ENCODE measurements at regions not wholly inside any gene's neighbourhood (a gene's known extent, or its start where the extent isn't known, plus 50 kb on each side); places are given as distances from the start of the nearest gene placed in this dataset.

- DNase-seq, result no peak
- Mint-ChIP-seq H3K27me3 (ENCODE audit: insufficient read depth) (peaks cover 6% of the 10 kb centered on the region), H3K27ac (no peak overlapping the region)
Observed at GRCh38 chr15:91469632-91470567, 369.8 kb downstream of the SV2B start.

GRCh38 chr15:91471468-91471867 lies 371.4 kb downstream of the SV2B start:
- H3K27me3 Mint-ChIP-seq (ENCODE audit: insufficient read depth), result peaks cover 2% of the 10 kb centered on the region
- no peak overlapping the region for H3K4me3 Mint-ChIP-seq
- peaks cover 4% of the 10 kb centered on the region for H3K4me1 ChIP-seq (ENCODE audit: control insufficient read depth, insufficient read depth, low read length)
- no peak overlapping the region for H3K27ac Mint-ChIP-seq
- no peaks in the 10 kb centered on the region for H3K36me3 ChIP-seq (ENCODE audit: control insufficient read depth, insufficient read depth, low read length)
- no peak for DNase-seq
- 81 to 90% methylated on average over 5 to 6 of the region's 6 CpGs for WGBS, 2 experiments (ENCODE audit: insufficient coverage in 1 of 2, insufficient read length in 1 of 2)
- peaks cover 4% of the 10 kb centered on the region for H3K9me3 Mint-ChIP-seq
- no peaks in the 10 kb centered on the region for H3K36me3 Mint-ChIP-seq (ENCODE audit: low read depth)
- no peak overlapping the region for H3K9ac ChIP-seq (ENCODE audit: extremely low read depth, low read length, poor library complexity, severe bottlenecking)
- peaks cover 42% of the 10 kb centered on the region for H3K4me1 Mint-ChIP-seq
- H3K9me3 ChIP-seq (ENCODE audit: control insufficient read depth, low read length), result no peaks in the 10 kb centered on the region
- H3K27ac ChIP-seq (ENCODE audit: low read depth, low read length), result no peak overlapping the region
- no peak for TF ChIP-seq CTCF (conservative IDR thresholded peaks at IDR 0.05)
- peaks cover under 1% of the 10 kb centered on the region for H3K27me3 ChIP-seq (ENCODE audit: control insufficient read depth, insufficient read depth, low read length, poor library complexity, severe bottlenecking)
- no peak overlapping the region for H3K4me3 ChIP-seq (ENCODE audit: low read length)

More at GRCh38 chr15:91469632-91470567, 369.8 kb downstream of the SV2B start:
- no peak for TF ChIP-seq CTCF (conservative IDR thresholded peaks at IDR 0.05)
- peaks cover 4% of the 10 kb centered on the region for H3K4me1 ChIP-seq (ENCODE audit: control insufficient read depth, insufficient read depth, low read length)
- H3K27ac ChIP-seq (ENCODE audit: low read depth, low read length), result no peak overlapping the region
- Mint-ChIP-seq H3K4me1 (peaks cover 42% of the 10 kb centered on the region), H3K4me3 (no peak overlapping the region), H3K9me3 (peaks cover 4% of the 10 kb centered on the region), H3K36me3 (ENCODE audit: low read depth) (no peaks in the 10 kb centered on the region)
- H3K4me3 ChIP-seq (ENCODE audit: low read length), result no peak overlapping the region
- no peak overlapping the region for H3K9ac ChIP-seq (ENCODE audit: extremely low read depth, low read length, poor library complexity, severe bottlenecking)
- 86 to 97% methylated on average over 11 to 17 of the region's 17 CpGs for WGBS, 2 experiments (ENCODE audit: insufficient coverage in 1 of 2, insufficient read length in 1 of 2)
- H3K27me3 ChIP-seq (ENCODE audit: control insufficient read depth, insufficient read depth, low read length, poor library complexity, severe bottlenecking), result peaks cover 11% of the 10 kb centered on the region
- no peaks in the 10 kb centered on the region for H3K9me3 ChIP-seq (ENCODE audit: control insufficient read depth, low read length)
- H3K36me3 ChIP-seq (ENCODE audit: control insufficient read depth, insufficient read depth, low read length), result no peaks in the 10 kb centered on the region

GRCh38 chr15:91472316-91472756 lies 372.3 kb downstream of the SV2B start:
- Histone ChIP-seq H3K9ac (ENCODE audit: extremely low read depth, low read length, poor library complexity, severe bottlenecking) (no peak overlapping the region), H3K27ac (ENCODE audit: low read depth, low read length) (no peak overlapping the region), H3K4me3 (ENCODE audit: low read length) (no peak overlapping the region), H3K4me1 (ENCODE audit: control insufficient read depth, insufficient read depth, low read length) (peaks cover 4% of the 10 kb centered on the region), H3K27me3 (ENCODE audit: control insufficient read depth, insufficient read depth, low read length, poor library complexity, severe bottlenecking) (no peaks in the 10 kb centered on the region), H3K9me3 (ENCODE audit: control insufficient read depth, low read length) (no peaks in the 10 kb centered on the region), H3K36me3 (ENCODE audit: control insufficient read depth, insufficient read depth, low read length) (no peaks in the 10 kb centered on the region)
- no peak for TF ChIP-seq CTCF (conservative IDR thresholded peaks at IDR 0.05)
- peaks cover 4% of the 10 kb centered on the region for H3K9me3 Mint-ChIP-seq
- WGBS, 2 experiments (ENCODE audit: insufficient coverage in 1 of 2, insufficient read length in 1 of 2), result 68 to 93% methylated on average over 3 of the region's 3 CpGs
- no peak overlapping the region for H3K27ac Mint-ChIP-seq
- H3K4me1 Mint-ChIP-seq, result peaks cover 42% of the 10 kb centered on the region
- H3K4me3 Mint-ChIP-seq, result no peak overlapping the region
- H3K36me3 Mint-ChIP-seq (ENCODE audit: low read depth), result no peaks in the 10 kb centered on the region
- no peak for DNase-seq
- H3K27me3 Mint-ChIP-seq (ENCODE audit: insufficient read depth), result peaks cover 2% of the 10 kb centered on the region
